Panc1 (cell line): ENCODE measurements at regions not wholly inside any gene's neighbourhood (a gene's known extent, or its start where the extent isn't known, plus 50 kb on each side); places are given as distances from the start of the nearest gene placed in this dataset.

Source experiments
- ATAC-seq: fragments of 200-7000 bp; cut with Tn5 transposase; 2 replicates; pipeline ENCODE4 v1.9.1; 2020; ENCODE audit warnings: mild to moderate bottlenecking, moderate library complexity
- BruUV-seq: library from RNA; stranded (reverse); fragments of 400-500 nt; replicated peaks from 2 replicates; lab custom pipeline; 2021; lab: Mats Ljungman, UMichigan
- CTCF ChIA-PET: fragments of 300-600 bp; sonication (Branson Sonifier 250); formaldehyde crosslinking; loops from one replicate; lab custom pipeline; 2022; ENCODE audit warnings: antibody characterized with exemption; lab: Charles Lee
- POLR2A ChIA-PET: fragments of 300-600 bp; sonication (Branson Sonifier 250); formaldehyde crosslinking; loops from one replicate; lab custom pipeline; 2022; ENCODE audit warnings: antibody characterized with exemption; lab: Charles Lee
- DNase-seq: peaks from one replicate; pipeline ENCODE4 v3.0.0-alpha.2; 2010; ENCODE audit warnings: low read depth, low spot score
- H3K27ac ChIP-seq: 2 replicates; pipeline ENCODE4 v1.5.1; 2011; ENCODE audit warnings: mild to moderate bottlenecking, low read length, inconsistent platforms
- H3K27me3 ChIP-seq: fragments of 200-500 bp; sonication (Bioruptor generic); 2 replicates; pipeline ENCODE4 v1.6.0; 2014; ENCODE audit warnings: low read length, inconsistent platforms; ENCODE audit not compliant: control insufficient read depth, insufficient read depth
- H3K36me3 ChIP-seq: fragments of 200-500 bp; sonication (Bioruptor generic); 2 replicates; pipeline ENCODE4 v1.5.1; 2014; ENCODE audit warnings: inconsistent platforms, mild to moderate bottlenecking, low read length, moderate library complexity; ENCODE audit not compliant: control insufficient read depth, insufficient read depth
- H3K4me1 ChIP-seq: 2 replicates; pipeline ENCODE4 v1.5.1; 2011; ENCODE audit warnings: inconsistent platforms, mild to moderate bottlenecking, low read length, moderate library complexity; ENCODE audit not compliant: control insufficient read depth, insufficient read depth
- H3K4me3 ChIP-seq, 2 experiments: 2 replicates each; pipeline ENCODE4 v1.5.1; 2011 to 2012; ENCODE audit warnings: low read depth in 2 of 2, low read length in 2 of 2, mild to moderate bottlenecking in 2 of 2, inconsistent platforms in 1 of 2, moderate library complexity in 1 of 2
- H3K9me3 ChIP-seq: fragments of 200-500 bp; sonication (Bioruptor generic); 2 replicates; pipeline ENCODE4 v1.5.1; 2014; ENCODE audit warnings: low read depth, mild to moderate bottlenecking, inconsistent platforms, low read length, moderate library complexity; ENCODE audit not compliant: control insufficient read depth, insufficient read depth
- CTCF ChIP-seq: fragments of 450-650 bp; IDR thresholded peaks from 2 replicates; pipeline ENCODE4 v1.5.1; 2017; ENCODE audit warnings: mild to moderate bottlenecking
- POLR2AphosphoS5 ChIP-seq: IDR thresholded peaks from 2 replicates; pipeline ENCODE4 v1.6.1; 2012; ENCODE audit warnings: mild to moderate bottlenecking, low read depth, low read length, moderate library complexity
- REST ChIP-seq, 2 experiments: IDR thresholded peaks; 2 replicates each; pipeline ENCODE4 v1.6.1; 2011 to 2012; ENCODE audit warnings: low read depth in 2 of 2, control low read depth in 1 of 2, low read length in 1 of 2, mild to moderate bottlenecking in 1 of 2, moderate library complexity in 1 of 2; ENCODE audit not compliant: insufficient read depth in 1 of 2
- SIN3A ChIP-seq: IDR thresholded peaks from 2 replicates; pipeline ENCODE4 v1.6.1; 2012; ENCODE audit warnings: low read depth, mild to moderate bottlenecking, low read length, moderate library complexity, borderline replicate concordance; ENCODE audit not compliant: insufficient read depth
- TCF7L2 ChIP-seq: IDR thresholded peaks from 2 replicates; pipeline ENCODE4 v1.6.1; 2011; ENCODE audit warnings: mild to moderate bottlenecking, low read depth, low read length, inconsistent platforms
- in situ Hi-C: cut with HindIII; loops from 2 replicates; pipeline ENCODE4 v1.10.0; 2016; ENCODE audit warnings: low sequenced_read_pairs, low pct_unique_long_range_greater_than_20kb
- intact Hi-C: fragments of 100-400 bp; cut with micrococcal nuclease; formaldehyde crosslinking; loops from one replicate; pipeline ENCODE4 v1.10.0; 2022; ENCODE audit not compliant: unreplicated experiment

- Histone ChIP-seq H3K36me3 (no peaks in the 10 kb centered on the region), H3K27ac (no peak overlapping the region), H3K4me1 (no peaks in the 10 kb centered on the region), H3K9me3 (no peaks in the 10 kb centered on the region), H3K27me3 (no peaks in the 10 kb centered on the region), H3K4me3 (no peak overlapping the region)
- ATAC-seq (no peak), DNase-seq (no peak)
- no peak for TF ChIP-seq SIN3A
- no peak for TF ChIP-seq CTCF
- TF ChIP-seq TCF7L2, result no peak
- TF ChIP-seq REST (IDR thresholded peaks at IDR 0.05; ENCODE audit: insufficient read depth in 1 of 2, low read depth in 2 of 2, low read length in 1 of 2), result no peak
- no peak for TF ChIP-seq POLR2AphosphoS5
- in situ Hi-C loops, result no loop called here
- ChIA-PET CTCF (no interaction called here), POLR2A (no interaction called here)
- BruUV-seq, result no TSS peak
- intact Hi-C loops, result no loop called here
Observed at GRCh38 chr9:86670076-86670475, 277.2 kb downstream of the GAS1 start.

GRCh38 chr9:86669422-86669821 lies 277.9 kb downstream of the GAS1 start:
- Histone ChIP-seq H3K27ac (no peak overlapping the region), H3K9me3 (no peaks in the 10 kb centered on the region), H3K4me3 (no peak overlapping the region), H3K36me3 (no peaks in the 10 kb centered on the region), H3K4me1 (no peaks in the 10 kb centered on the region), H3K27me3 (no peaks in the 10 kb centered on the region)
- ATAC-seq (no peak), DNase-seq (no peak)
- no peak for TF ChIP-seq TCF7L2
- no peak for TF ChIP-seq POLR2AphosphoS5
- TF ChIP-seq REST (IDR thresholded peaks at IDR 0.05; ENCODE audit: insufficient read depth in 1 of 2, low read depth in 2 of 2, low read length in 1 of 2), result no peak
- TF ChIP-seq SIN3A, result no peak
- no peak for TF ChIP-seq CTCF
- POLR2A ChIA-PET, result no interaction called here
- intact Hi-C loops, result no loop called here
- BruUV-seq, result no TSS peak
- CTCF ChIA-PET, result no interaction called here
- in situ Hi-C loops, result no loop called here
